Smooth muscle cell (in vitro differentiated cells): ENCODE measurements at regions not wholly inside any gene's neighbourhood (a gene's known extent, or its start where the extent isn't known, plus 50 kb on each side); places are given as distances from the start of the nearest gene placed in this dataset.

ENCODE experiments used
- DNase-seq: peaks from one replicate; lab custom pipeline; 2025; ENCODE audit not compliant: unreplicated experiment; lab: John Stamatoyannopoulos, UW
- H2AFZ ChIP-seq: fragments of 200-600 bp; sonication (generic); 2 replicates; pipeline ENCODE4 v1.6.0; 2016; ENCODE audit warnings: antibody characterized with exemption, low read depth, mild to moderate bottlenecking
- H3F3A ChIP-seq: fragments of 200-600 bp; sonication (generic); 2 replicates; pipeline ENCODE4 v1.6.0; 2017; ENCODE audit warnings: antibody characterized with exemption, low read depth
- H3K27ac ChIP-seq: fragments of 200-600 bp; sonication (generic); 2 replicates; pipeline ENCODE4 v1.5.1; 2016; ENCODE audit warnings: low read depth, mild to moderate bottlenecking
- H3K27me3 ChIP-seq: fragments of 200-600 bp; sonication (generic); 2 replicates; pipeline ENCODE4 v1.6.1; 2016; ENCODE audit warnings: low read depth, mild to moderate bottlenecking
- H3K36me3 ChIP-seq: fragments of 200-600 bp; sonication (generic); 2 replicates; pipeline ENCODE4 v1.5.1; 2016; ENCODE audit warnings: low read depth
- H3K4me1 ChIP-seq: fragments of 200-600 bp; sonication (generic); 2 replicates; pipeline ENCODE4 v1.5.1; 2016; ENCODE audit warnings: low read depth
- H3K4me2 ChIP-seq: fragments of 200-600 bp; sonication (generic); 2 replicates; pipeline ENCODE4 v1.6.0; 2016; ENCODE audit warnings: mild to moderate bottlenecking
- H3K4me3 ChIP-seq: fragments of 200-600 bp; sonication (generic); 2 replicates; pipeline ENCODE4 v1.5.1; 2016; ENCODE audit warnings: mild to moderate bottlenecking
- H3K79me2 ChIP-seq: fragments of 200-600 bp; sonication (generic); 2 replicates; pipeline ENCODE4 v1.6.0; 2016; ENCODE audit warnings: low read depth, mild to moderate bottlenecking
- H3K9ac ChIP-seq: fragments of 200-600 bp; sonication (generic); 2 replicates; pipeline ENCODE4 v1.6.0; 2016; ENCODE audit warnings: low read depth
- H3K9me3 ChIP-seq: fragments of 200-600 bp; sonication (generic); replicated peaks from 2 replicates; pipeline ENCODE4 v1.5.1; 2016; ENCODE audit warnings: low read depth
- H4K20me1 ChIP-seq: fragments of 200-600 bp; sonication (generic); 2 replicates; pipeline ENCODE4 v1.6.0; 2016; ENCODE audit warnings: low read depth
- CTCF ChIP-seq: fragments of 200-600 bp; sonication (generic); IDR thresholded peaks from 2 replicates; pipeline ENCODE4 v1.5.1; 2017; ENCODE audit warnings: borderline replicate concordance, mild to moderate bottlenecking, antibody characterized with exemption; ENCODE audit not compliant: insufficient read depth, poor library complexity, severe bottlenecking
- WGBS: methylation state at CpG from one replicate; pipeline ENCODE4 v1.1.7; 2016; ENCODE audit warnings: low lambda C conversion rate; 5-methylcytosine and 5-hydroxymethylcytosine counted together

- no peak for DNase-seq
- H3K27me3 ChIP-seq: no peaks in the 10 kb centered on the region
- H3K9ac ChIP-seq: no peak overlapping the region
- 96% methylated on average over 4 of the region's 4 CpGs for WGBS
- no peaks in the 10 kb centered on the region for H3K9me3 ChIP-seq
- H3K4me1 ChIP-seq: no peaks in the 10 kb centered on the region
- H3K4me2 ChIP-seq: no peak overlapping the region
- no peak overlapping the region for H2AFZ ChIP-seq
- no peaks in the 10 kb centered on the region for H3K79me2 ChIP-seq
- no peak overlapping the region for H3K4me3 ChIP-seq
- no peaks in the 10 kb centered on the region for H4K20me1 ChIP-seq
- H3K27ac ChIP-seq: no peak overlapping the region
- no peak for TF ChIP-seq CTCF
- no peaks in the 10 kb centered on the region for H3F3A ChIP-seq
- no peaks in the 10 kb centered on the region for H3K36me3 ChIP-seq
These were observed 120.8 kb upstream of the TMCC3 start for GRCh38 chr12:94771199-94771598.

GRCh38 chr12:94770791-94771190 lies 120.4 kb upstream of the TMCC3 start:
- Histone ChIP-seq H3K27me3 (no peaks in the 10 kb centered on the region), H3K4me2 (no peak overlapping the region)

GRCh38 chr12:94769776-94770759 lies 119.7 kb upstream of the TMCC3 start:
- Histone ChIP-seq H3F3A (no peaks in the 10 kb centered on the region), H3K4me3 (no peak overlapping the region), H3K4me2 (peak overlapping the region; percentile 9), H3K9ac (no peak overlapping the region), H3K9me3 (no peaks in the 10 kb centered on the region), H3K36me3 (no peaks in the 10 kb centered on the region), H3K4me1 (no peaks in the 10 kb centered on the region), H2AFZ (no peak overlapping the region), H3K27ac (no peak overlapping the region), H4K20me1 (no peaks in the 10 kb centered on the region), H3K27me3 (no peaks in the 10 kb centered on the region), H3K79me2 (no peaks in the 10 kb centered on the region)
- no peak for TF ChIP-seq CTCF
- DNase-seq: no peak
- WGBS: 58% methylated on average over 5 of the region's 5 CpGs

More at GRCh38 chr12:94770791-94771190, 120.4 kb upstream of the TMCC3 start:
- Histone ChIP-seq H3K4me3 (no peak overlapping the region), H3K79me2 (no peaks in the 10 kb centered on the region), H3F3A (no peaks in the 10 kb centered on the region), H4K20me1 (no peaks in the 10 kb centered on the region), H3K9ac (no peak overlapping the region), H2AFZ (no peak overlapping the region), H3K9me3 (no peaks in the 10 kb centered on the region), H3K36me3 (no peaks in the 10 kb centered on the region), H3K27ac (no peak overlapping the region), H3K4me1 (no peaks in the 10 kb centered on the region)
- TF ChIP-seq CTCF: no peak
- DNase-seq: no peak
- 88% methylated on average over 6 of the region's 6 CpGs for WGBS
